Progenitor cell of endocrine pancreas (in vitro differentiated cells): ENCODE measurements at regions not wholly inside any gene's neighbourhood (a gene's known extent, or its start where the extent isn't known, plus 50 kb on each side); places are given as distances from the start of the nearest gene placed in this dataset.

ENCODE experiments used
- DNase-seq: peaks from one replicate; pipeline ENCODE4 v3.0.0; 2021; ENCODE audit warnings: low spot score; ENCODE audit not compliant: unreplicated experiment
- H3K27ac Mint-ChIP-seq: 2 replicates; pipeline ENCODE4 v1.8.0; 2021; ENCODE audit warnings: mild to moderate bottlenecking, moderate library complexity, mixed read lengths
- H3K27me3 Mint-ChIP-seq: 2 replicates; pipeline ENCODE4 v1.8.0; 2021; ENCODE audit warnings: mixed read lengths
- H3K36me3 Mint-ChIP-seq: 2 replicates; pipeline ENCODE4 v1.8.0; 2022; ENCODE audit warnings: mixed read lengths; ENCODE audit not compliant: insufficient read depth
- H3K4me1 Mint-ChIP-seq: 2 replicates; pipeline ENCODE4 v1.8.0; 2021; ENCODE audit warnings: low read depth, mixed read lengths
- H3K4me3 Mint-ChIP-seq: 2 replicates; pipeline ENCODE4 v1.8.0; 2021; ENCODE audit warnings: low read depth, mild to moderate bottlenecking, moderate library complexity, mixed read lengths
- H3K9me3 Mint-ChIP-seq: 2 replicates; pipeline ENCODE4 v1.8.0; 2021; ENCODE audit warnings: low read depth, mixed read lengths
- TF ChIP-seq, protein P1 (sequence below): fragments of 200-600 bp; sonication (generic); IDR thresholded peaks from one replicate; pipeline ENCODE4 v1.5.0; 2021; ENCODE audit warnings: antibody characterized with exemption, mild to moderate bottlenecking; ENCODE audit not compliant: unreplicated experiment

DNA sequence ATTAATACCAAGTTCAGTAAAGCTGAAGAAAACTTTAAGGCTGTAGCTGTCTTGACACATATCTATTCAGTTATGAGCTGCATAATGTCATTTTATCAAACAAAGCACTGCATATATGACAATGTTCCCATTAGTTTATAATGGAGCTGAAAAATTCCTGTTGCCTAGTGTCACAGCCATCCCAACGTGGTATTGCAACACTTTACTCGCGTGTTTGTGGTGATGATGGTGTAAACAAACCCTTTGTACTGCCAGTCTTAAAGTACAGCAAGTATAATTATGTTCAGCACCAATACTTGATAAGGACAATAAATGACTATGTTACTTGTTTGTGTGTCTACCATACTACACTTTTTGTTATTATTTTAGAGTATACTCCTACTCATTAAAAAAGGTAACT lies 1415.6 kb upstream of the PCDH7 start:
- Mint-ChIP-seq H3K9me3 (no peaks in the 10 kb centered on the region), H3K36me3 (no peaks in the 10 kb centered on the region), H3K27me3 (no peaks in the 10 kb centered on the region)

DNA sequence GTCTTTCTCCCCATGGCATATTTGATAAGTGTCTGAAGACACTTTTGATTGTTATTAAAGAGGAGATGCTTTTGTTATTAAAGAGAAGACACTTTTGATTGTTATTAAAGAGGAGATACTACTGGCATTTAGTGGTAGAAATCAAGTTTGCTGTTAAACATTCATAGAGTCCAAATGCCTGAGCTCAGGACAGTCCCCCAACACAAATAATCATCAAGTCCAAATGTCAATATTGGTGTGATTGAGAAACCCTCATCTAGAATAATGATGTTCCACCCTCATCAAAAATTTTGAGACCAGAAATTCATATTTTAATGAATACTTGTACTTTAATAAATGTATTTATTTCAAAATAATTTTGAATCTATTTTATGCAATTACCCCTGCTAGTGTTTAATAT lies 1412.9 kb upstream of the PCDH7 start:
- Mint-ChIP-seq H3K36me3 (no peaks in the 10 kb centered on the region), H3K27me3 (no peaks in the 10 kb centered on the region), H3K27ac (no peak overlapping the region), H3K4me1 (no peaks in the 10 kb centered on the region), H3K9me3 (no peaks in the 10 kb centered on the region), H3K4me3 (no peak overlapping the region)
- TF ChIP-seq, protein P1, sequence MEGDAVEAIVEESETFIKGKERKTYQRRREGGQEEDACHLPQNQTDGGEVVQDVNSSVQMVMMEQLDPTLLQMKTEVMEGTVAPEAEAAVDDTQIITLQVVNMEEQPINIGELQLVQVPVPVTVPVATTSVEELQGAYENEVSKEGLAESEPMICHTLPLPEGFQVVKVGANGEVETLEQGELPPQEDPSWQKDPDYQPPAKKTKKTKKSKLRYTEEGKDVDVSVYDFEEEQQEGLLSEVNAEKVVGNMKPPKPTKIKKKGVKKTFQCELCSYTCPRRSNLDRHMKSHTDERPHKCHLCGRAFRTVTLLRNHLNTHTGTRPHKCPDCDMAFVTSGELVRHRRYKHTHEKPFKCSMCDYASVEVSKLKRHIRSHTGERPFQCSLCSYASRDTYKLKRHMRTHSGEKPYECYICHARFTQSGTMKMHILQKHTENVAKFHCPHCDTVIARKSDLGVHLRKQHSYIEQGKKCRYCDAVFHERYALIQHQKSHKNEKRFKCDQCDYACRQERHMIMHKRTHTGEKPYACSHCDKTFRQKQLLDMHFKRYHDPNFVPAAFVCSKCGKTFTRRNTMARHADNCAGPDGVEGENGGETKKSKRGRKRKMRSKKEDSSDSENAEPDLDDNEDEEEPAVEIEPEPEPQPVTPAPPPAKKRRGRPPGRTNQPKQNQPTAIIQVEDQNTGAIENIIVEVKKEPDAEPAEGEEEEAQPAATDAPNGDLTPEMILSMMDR: no peak
- DNase-seq: no peak

More for the DNA sequence above, 1415.6 kb upstream of the PCDH7 start:
- Mint-ChIP-seq H3K4me3 (no peak overlapping the region), H3K27ac (no peak overlapping the region), H3K4me1 (no peaks in the 10 kb centered on the region)
- TF ChIP-seq, protein P1: no peak
- DNase-seq: no peak

- Mint-ChIP-seq H3K9me3 (no peaks in the 10 kb centered on the region), H3K27me3 (no peaks in the 10 kb centered on the region), H3K27ac (no peak overlapping the region), H3K4me1 (no peaks in the 10 kb centered on the region), H3K4me3 (no peak overlapping the region), H3K36me3 (no peaks in the 10 kb centered on the region)
- DNase-seq: no peak
- TF ChIP-seq, protein P1: no peak
Observed at GRCh38 chr4:29307755-29308154, 1412.4 kb upstream of the PCDH7 start.

DNA sequence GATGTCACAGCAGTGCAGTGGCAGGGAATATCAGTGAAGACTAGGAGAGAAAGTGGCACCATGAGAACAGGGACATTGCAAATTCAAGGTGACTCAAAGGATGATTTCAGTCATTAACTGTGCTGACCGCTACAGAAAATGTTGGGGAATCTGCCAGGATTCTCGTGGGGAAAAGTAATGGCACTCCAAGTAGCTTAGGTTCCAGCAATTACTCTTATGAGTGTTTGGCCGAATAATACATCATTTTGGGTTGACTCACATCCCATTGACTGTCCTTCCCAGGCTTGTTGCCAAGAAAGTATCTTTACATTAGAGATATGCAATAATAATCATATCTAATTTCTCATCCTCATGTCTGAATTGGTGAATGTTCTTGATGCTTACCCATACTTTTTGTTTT lies 1411.1 kb upstream of the PCDH7 start:
- Mint-ChIP-seq H3K27ac (no peak overlapping the region), H3K27me3 (no peaks in the 10 kb centered on the region), H3K4me3 (no peak overlapping the region), H3K4me1 (no peaks in the 10 kb centered on the region), H3K36me3 (no peaks in the 10 kb centered on the region), H3K9me3 (no peaks in the 10 kb centered on the region)
- DNase-seq: no peak
- TF ChIP-seq, protein P1: no peak

DNA sequence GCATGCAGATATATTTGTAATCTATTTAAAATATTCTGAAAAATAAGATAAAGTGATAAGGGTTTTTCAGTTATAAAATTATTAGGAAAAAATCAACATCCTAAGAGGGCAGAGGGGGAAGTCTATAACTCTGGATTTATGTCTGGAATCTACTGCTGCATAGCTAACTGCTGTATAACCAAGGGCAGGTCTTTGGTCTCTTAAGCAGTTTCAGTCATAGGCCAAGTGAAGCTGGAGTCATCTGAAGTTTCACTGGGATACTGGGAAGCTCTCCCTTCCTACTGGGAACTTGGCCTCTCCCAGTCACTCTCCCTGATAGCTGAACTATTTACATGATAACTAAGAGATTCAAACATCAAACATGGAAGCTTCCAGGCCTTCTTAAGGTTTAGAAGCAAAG lies 1409.9 kb upstream of the PCDH7 start:
- H3K27me3 Mint-ChIP-seq: no peaks in the 10 kb centered on the region
- no peak overlapping the region for H3K27ac Mint-ChIP-seq
- H3K4me1 Mint-ChIP-seq: no peaks in the 10 kb centered on the region
- no peak overlapping the region for H3K4me3 Mint-ChIP-seq
- TF ChIP-seq, protein P1: no peak
- DNase-seq: no peak
- no peaks in the 10 kb centered on the region for H3K9me3 Mint-ChIP-seq
- no peaks in the 10 kb centered on the region for H3K36me3 Mint-ChIP-seq
